H1 (cell line): ENCODE measurements at regions not wholly inside any gene's neighbourhood (a gene's known extent, or its start where the extent isn't known, plus 50 kb on each side); places are given as distances from the start of the nearest gene placed in this dataset.

ENCODE experiments used
- BRCA1 ChIP-seq: IDR thresholded peaks from 2 replicates; pipeline ENCODE4 v1.6.1; 2012; ENCODE audit warnings: low read depth, low read length, improper control_type of control experiment
- EP300 ChIP-seq, 2 experiments: IDR thresholded peaks; 1 replicate in 1 of 2; 2 replicates in 1 of 2; pipeline ENCODE4 v1.6.1; 2011 to 2012; ENCODE audit warnings: low read depth in 2 of 2, low read length in 2 of 2, mild to moderate bottlenecking in 2 of 2, borderline replicate concordance in 1 of 2, inconsistent platforms in 1 of 2, moderate library complexity in 1 of 2
- EZH2 ChIP-seq: fragments of 200-600 bp; sonication (generic); IDR thresholded peaks from 2 replicates; pipeline ENCODE4 v1.7.1; 2012; ENCODE audit warnings: low read depth, mild to moderate bottlenecking, moderate library complexity, low read length, inconsistent platforms; ENCODE audit not compliant: severe bottlenecking
- FOSL1 ChIP-seq: IDR thresholded peaks from 2 replicates; pipeline ENCODE4 v1.6.1; 2011; ENCODE audit warnings: mild to moderate bottlenecking, low read depth, low read length, moderate library complexity; ENCODE audit not compliant: insufficient read depth
- POLR2A ChIP-seq, 2 experiments: IDR thresholded peaks; 1 replicate in 1 of 2; 2 replicates in 1 of 2; pipeline ENCODE4 v1.6.1; 2011; ENCODE audit warnings: low read depth in 2 of 2, low read length in 2 of 2, mild to moderate bottlenecking in 2 of 2; ENCODE audit errors: control extremely low read depth in 1 of 2
- SIRT6 ChIP-seq: IDR thresholded peaks from one replicate; pipeline ENCODE4 v1.7.1; 2012; ENCODE audit warnings: low read length, inconsistent platforms
- TCF12 ChIP-seq: IDR thresholded peaks from 2 replicates; pipeline ENCODE4 v1.6.1; 2011; ENCODE audit warnings: low read depth, mild to moderate bottlenecking, low read length
- ZNF274 ChIP-seq: IDR thresholded peaks from 2 replicates; pipeline ENCODE4 v1.7.0; 2012; ENCODE audit warnings: low read length, borderline replicate concordance; ENCODE audit errors: extremely low read depth
- TF ChIP-seq, protein P1 (sequence below): fragments of 300-600 bp; sonication (generic); IDR thresholded peaks from 2 replicates; pipeline ENCODE4 v1.7.1; 2012; ENCODE audit warnings: low read length, moderate library complexity, mild to moderate bottlenecking, inconsistent platforms; ENCODE audit not compliant: insufficient replicate concordance
- TF ChIP-seq, protein P2 (sequence below), 3 experiments: IDR thresholded peaks; 1 replicate in 2 of 3; 2 replicates in 1 of 3; pipeline versions ENCODE4 v1.5.1 to v1.6.1; 2011; ENCODE audit warnings: low read length in 3 of 3, mild to moderate bottlenecking in 3 of 3, inconsistent platforms in 2 of 3, low read depth in 1 of 3, moderate library complexity in 1 of 3; ENCODE audit not compliant: insufficient read depth in 1 of 3; ENCODE audit errors: control extremely low read depth in 1 of 3

DNA sequence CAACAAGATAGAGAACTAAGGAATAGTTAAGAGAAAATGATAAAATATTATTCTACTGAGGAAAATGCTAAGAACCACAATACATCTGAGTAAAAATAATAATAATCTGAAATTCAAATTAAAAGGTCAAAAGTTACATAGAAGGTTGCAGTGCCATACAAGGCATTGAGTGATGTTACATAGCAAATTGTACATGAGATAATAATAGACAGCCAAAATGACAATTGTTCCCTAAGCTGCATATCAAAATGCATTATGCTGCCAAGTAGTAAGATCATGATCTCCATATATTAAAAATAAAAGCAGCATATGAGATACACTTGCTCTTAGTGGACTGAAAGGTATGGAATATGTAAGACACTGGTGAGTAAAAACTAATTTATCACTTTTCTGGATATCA is 547.7 kb downstream of the KCNT2 start (continued):
- TF ChIP-seq, protein P1, sequence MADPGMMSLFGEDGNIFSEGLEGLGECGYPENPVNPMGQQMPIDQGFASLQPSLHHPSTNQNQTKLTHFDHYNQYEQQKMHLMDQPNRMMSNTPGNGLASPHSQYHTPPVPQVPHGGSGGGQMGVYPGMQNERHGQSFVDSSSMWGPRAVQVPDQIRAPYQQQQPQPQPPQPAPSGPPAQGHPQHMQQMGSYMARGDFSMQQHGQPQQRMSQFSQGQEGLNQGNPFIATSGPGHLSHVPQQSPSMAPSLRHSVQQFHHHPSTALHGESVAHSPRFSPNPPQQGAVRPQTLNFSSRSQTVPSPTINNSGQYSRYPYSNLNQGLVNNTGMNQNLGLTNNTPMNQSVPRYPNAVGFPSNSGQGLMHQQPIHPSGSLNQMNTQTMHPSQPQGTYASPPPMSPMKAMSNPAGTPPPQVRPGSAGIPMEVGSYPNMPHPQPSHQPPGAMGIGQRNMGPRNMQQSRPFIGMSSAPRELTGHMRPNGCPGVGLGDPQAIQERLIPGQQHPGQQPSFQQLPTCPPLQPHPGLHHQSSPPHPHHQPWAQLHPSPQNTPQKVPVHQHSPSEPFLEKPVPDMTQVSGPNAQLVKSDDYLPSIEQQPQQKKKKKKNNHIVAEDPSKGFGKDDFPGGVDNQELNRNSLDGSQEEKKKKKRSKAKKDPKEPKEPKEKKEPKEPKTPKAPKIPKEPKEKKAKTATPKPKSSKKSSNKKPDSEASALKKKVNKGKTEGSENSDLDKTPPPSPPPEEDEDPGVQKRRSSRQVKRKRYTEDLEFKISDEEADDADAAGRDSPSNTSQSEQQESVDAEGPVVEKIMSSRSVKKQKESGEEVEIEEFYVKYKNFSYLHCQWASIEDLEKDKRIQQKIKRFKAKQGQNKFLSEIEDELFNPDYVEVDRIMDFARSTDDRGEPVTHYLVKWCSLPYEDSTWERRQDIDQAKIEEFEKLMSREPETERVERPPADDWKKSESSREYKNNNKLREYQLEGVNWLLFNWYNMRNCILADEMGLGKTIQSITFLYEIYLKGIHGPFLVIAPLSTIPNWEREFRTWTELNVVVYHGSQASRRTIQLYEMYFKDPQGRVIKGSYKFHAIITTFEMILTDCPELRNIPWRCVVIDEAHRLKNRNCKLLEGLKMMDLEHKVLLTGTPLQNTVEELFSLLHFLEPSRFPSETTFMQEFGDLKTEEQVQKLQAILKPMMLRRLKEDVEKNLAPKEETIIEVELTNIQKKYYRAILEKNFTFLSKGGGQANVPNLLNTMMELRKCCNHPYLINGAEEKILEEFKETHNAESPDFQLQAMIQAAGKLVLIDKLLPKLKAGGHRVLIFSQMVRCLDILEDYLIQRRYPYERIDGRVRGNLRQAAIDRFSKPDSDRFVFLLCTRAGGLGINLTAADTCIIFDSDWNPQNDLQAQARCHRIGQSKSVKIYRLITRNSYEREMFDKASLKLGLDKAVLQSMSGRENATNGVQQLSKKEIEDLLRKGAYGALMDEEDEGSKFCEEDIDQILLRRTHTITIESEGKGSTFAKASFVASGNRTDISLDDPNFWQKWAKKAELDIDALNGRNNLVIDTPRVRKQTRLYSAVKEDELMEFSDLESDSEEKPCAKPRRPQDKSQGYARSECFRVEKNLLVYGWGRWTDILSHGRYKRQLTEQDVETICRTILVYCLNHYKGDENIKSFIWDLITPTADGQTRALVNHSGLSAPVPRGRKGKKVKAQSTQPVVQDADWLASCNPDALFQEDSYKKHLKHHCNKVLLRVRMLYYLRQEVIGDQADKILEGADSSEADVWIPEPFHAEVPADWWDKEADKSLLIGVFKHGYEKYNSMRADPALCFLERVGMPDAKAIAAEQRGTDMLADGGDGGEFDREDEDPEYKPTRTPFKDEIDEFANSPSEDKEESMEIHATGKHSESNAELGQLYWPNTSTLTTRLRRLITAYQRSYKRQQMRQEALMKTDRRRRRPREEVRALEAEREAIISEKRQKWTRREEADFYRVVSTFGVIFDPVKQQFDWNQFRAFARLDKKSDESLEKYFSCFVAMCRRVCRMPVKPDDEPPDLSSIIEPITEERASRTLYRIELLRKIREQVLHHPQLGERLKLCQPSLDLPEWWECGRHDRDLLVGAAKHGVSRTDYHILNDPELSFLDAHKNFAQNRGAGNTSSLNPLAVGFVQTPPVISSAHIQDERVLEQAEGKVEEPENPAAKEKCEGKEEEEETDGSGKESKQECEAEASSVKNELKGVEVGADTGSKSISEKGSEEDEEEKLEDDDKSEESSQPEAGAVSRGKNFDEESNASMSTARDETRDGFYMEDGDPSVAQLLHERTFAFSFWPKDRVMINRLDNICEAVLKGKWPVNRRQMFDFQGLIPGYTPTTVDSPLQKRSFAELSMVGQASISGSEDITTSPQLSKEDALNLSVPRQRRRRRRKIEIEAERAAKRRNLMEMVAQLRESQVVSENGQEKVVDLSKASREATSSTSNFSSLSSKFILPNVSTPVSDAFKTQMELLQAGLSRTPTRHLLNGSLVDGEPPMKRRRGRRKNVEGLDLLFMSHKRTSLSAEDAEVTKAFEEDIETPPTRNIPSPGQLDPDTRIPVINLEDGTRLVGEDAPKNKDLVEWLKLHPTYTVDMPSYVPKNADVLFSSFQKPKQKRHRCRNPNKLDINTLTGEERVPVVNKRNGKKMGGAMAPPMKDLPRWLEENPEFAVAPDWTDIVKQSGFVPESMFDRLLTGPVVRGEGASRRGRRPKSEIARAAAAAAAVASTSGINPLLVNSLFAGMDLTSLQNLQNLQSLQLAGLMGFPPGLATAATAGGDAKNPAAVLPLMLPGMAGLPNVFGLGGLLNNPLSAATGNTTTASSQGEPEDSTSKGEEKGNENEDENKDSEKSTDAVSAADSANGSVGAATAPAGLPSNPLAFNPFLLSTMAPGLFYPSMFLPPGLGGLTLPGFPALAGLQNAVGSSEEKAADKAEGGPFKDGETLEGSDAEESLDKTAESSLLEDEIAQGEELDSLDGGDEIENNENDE = no peak
- TF ChIP-seq ZNF274 (no peak), BRCA1 (no peak), EZH2 (no peak), TCF12 (no peak), FOSL1 (no peak), POLR2A (IDR thresholded peaks at IDR 0.05; ENCODE audit: control extremely low read depth in 1 of 2, low read depth in 2 of 2, low read length in 2 of 2) (no peak), SIRT6 (no peak), EP300 (IDR thresholded peaks at IDR 0.05; ENCODE audit: borderline replicate concordance in 1 of 2, low read depth in 2 of 2, low read length in 2 of 2) (no peak)
- TF ChIP-seq, protein P2, sequence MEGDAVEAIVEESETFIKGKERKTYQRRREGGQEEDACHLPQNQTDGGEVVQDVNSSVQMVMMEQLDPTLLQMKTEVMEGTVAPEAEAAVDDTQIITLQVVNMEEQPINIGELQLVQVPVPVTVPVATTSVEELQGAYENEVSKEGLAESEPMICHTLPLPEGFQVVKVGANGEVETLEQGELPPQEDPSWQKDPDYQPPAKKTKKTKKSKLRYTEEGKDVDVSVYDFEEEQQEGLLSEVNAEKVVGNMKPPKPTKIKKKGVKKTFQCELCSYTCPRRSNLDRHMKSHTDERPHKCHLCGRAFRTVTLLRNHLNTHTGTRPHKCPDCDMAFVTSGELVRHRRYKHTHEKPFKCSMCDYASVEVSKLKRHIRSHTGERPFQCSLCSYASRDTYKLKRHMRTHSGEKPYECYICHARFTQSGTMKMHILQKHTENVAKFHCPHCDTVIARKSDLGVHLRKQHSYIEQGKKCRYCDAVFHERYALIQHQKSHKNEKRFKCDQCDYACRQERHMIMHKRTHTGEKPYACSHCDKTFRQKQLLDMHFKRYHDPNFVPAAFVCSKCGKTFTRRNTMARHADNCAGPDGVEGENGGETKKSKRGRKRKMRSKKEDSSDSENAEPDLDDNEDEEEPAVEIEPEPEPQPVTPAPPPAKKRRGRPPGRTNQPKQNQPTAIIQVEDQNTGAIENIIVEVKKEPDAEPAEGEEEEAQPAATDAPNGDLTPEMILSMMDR (IDR thresholded peaks at IDR 0.05; ENCODE audit: control extremely low read depth in 1 of 3, insufficient read depth in 1 of 3, low read depth in 1 of 3, low read length in 3 of 3) = no peak
